ENCODE measurements at regions not wholly inside any gene's neighbourhood (a gene's known extent, or its start where the extent isn't known, plus 50 kb on each side); places are given as distances from the start of the nearest gene placed in this dataset.

- Histone ChIP-seq H3K36me3 (replicated peaks in 1 of 2; ENCODE audit: control extremely low read depth in 1 of 2, control insufficient read depth in 1 of 2, extremely low read depth in 1 of 2, insufficient read depth in 2 of 2, low read length in 1 of 2) (no peaks in the 10 kb centered on the region), H3K9me3 (ENCODE audit: control extremely low read depth in 1 of 3, control insufficient read depth in 2 of 3, insufficient read depth in 1 of 3, low read length in 2 of 3) (no peaks in the 10 kb centered on the region), H3K4me1 (ENCODE audit: control insufficient read depth in 2 of 2, insufficient read depth in 2 of 2, low read length in 2 of 2) (no peaks in the 10 kb centered on the region), H4K20me1 (ENCODE audit: control insufficient read depth, insufficient read depth, low read length, poor library complexity, severe bottlenecking) (no peaks in the 10 kb centered on the region), H3K79me2 (ENCODE audit: control insufficient read depth, insufficient read depth, low read length) (no peaks in the 10 kb centered on the region), H3K4me3 (ENCODE audit: control extremely low read depth in 1 of 5, extremely low read depth in 1 of 5, insufficient read depth in 1 of 5, low read depth in 2 of 5, low read length in 4 of 5) (no peak overlapping the region), H3K9ac (ENCODE audit: low read length) (no peak overlapping the region), H3K4me2 (replicated peaks; ENCODE audit: low read depth, low read length, poor library complexity, severe bottlenecking) (no peak overlapping the region), H2AFZ (ENCODE audit: insufficient read depth, low read depth, low read length, poor library complexity, severe bottlenecking) (no peak overlapping the region), H3K27ac (ENCODE audit: low read length in 2 of 2) (no peak overlapping the region), H3K27me3 (replicated peaks in 1 of 4; ENCODE audit: control extremely low read depth in 1 of 4, control insufficient read depth in 3 of 4, insufficient read depth in 4 of 4, low read length in 3 of 4) (no peaks in the 10 kb centered on the region)
- DNase-seq, result no peak
- CTCF ChIA-PET, result interaction anchor here (2.0 kb wide), 1 partner anchor 11 kb away, joined by 6 read pairs; no protein-coding TSS in a partner anchor
- Mint-ChIP-seq H3K4me3 (no peak overlapping the region), H3K27me3 (no peaks in the 10 kb centered on the region), H3K9me3 (ENCODE audit: insufficient read depth) (no peaks in the 10 kb centered on the region), H3K4me1 (no peaks in the 10 kb centered on the region), H3K27ac (no peak overlapping the region)
- no peak for TF ChIP-seq CTCF (IDR thresholded peaks at IDR 0.05)
- TF ChIP-seq EZH2 (IDR thresholded peaks at IDR 0.05; ENCODE audit: borderline replicate concordance, insufficient read depth, low read depth, low read length, poor library complexity, severe bottlenecking), result no peak
- WGBS (ENCODE audit: insufficient coverage), result no CpG with 5 or more reads among the region's 1 CpG
- intact Hi-C loops (cut with micrococcal nuclease), result no loop called here
- no peak for ATAC-seq (ENCODE audit: low read depth)
- POLR2A ChIA-PET, result no interaction called here
These were observed 168.0 kb upstream of the POU5F2 start for GRCh38 chr5:93909356-93909755.

- Histone ChIP-seq H3K9ac (ENCODE audit: low read length) (no peak overlapping the region), H3K4me3 (ENCODE audit: control extremely low read depth in 1 of 5, extremely low read depth in 1 of 5, insufficient read depth in 1 of 5, low read depth in 2 of 5, low read length in 4 of 5) (no peak overlapping the region), H3K4me1 (ENCODE audit: control insufficient read depth in 2 of 2, insufficient read depth in 2 of 2, low read length in 2 of 2) (no peaks in the 10 kb centered on the region), H3K27ac (ENCODE audit: low read length in 2 of 2) (no peak overlapping the region), H3K36me3 (replicated peaks in 1 of 2; ENCODE audit: control extremely low read depth in 1 of 2, control insufficient read depth in 1 of 2, extremely low read depth in 1 of 2, insufficient read depth in 2 of 2, low read length in 1 of 2) (no peaks in the 10 kb centered on the region), H3K27me3 (replicated peaks in 1 of 4; ENCODE audit: control extremely low read depth in 1 of 4, control insufficient read depth in 3 of 4, insufficient read depth in 4 of 4, low read length in 3 of 4) (no peaks in the 10 kb centered on the region), H3K9me3 (ENCODE audit: control extremely low read depth in 1 of 3, control insufficient read depth in 2 of 3, insufficient read depth in 1 of 3, low read length in 2 of 3) (no peaks in the 10 kb centered on the region), H3K79me2 (ENCODE audit: control insufficient read depth, insufficient read depth, low read length) (no peaks in the 10 kb centered on the region), H3K4me2 (replicated peaks; ENCODE audit: low read depth, low read length, poor library complexity, severe bottlenecking) (no peak overlapping the region), H2AFZ (ENCODE audit: insufficient read depth, low read depth, low read length, poor library complexity, severe bottlenecking) (no peak overlapping the region), H4K20me1 (ENCODE audit: control insufficient read depth, insufficient read depth, low read length, poor library complexity, severe bottlenecking) (no peaks in the 10 kb centered on the region)
- H3K9me3 Mint-ChIP-seq (ENCODE audit: insufficient read depth), result no peaks in the 10 kb centered on the region
- DNase-seq (no peak), ATAC-seq (ENCODE audit: low read depth) (no peak)
- no peaks in the 10 kb centered on the region for H3K27me3 Mint-ChIP-seq
- intact Hi-C loops (cut with micrococcal nuclease), result no loop called here
- no peaks in the 10 kb centered on the region for H3K4me1 Mint-ChIP-seq
- H3K27ac Mint-ChIP-seq, result no peak overlapping the region
- H3K4me3 Mint-ChIP-seq, result no peak overlapping the region
- ChIA-PET POLR2A (no interaction called here), CTCF (interaction anchor here (1.0 kb wide), 1 partner anchor 11 kb away, joined by 3 read pairs; no protein-coding TSS in a partner anchor)
- WGBS (ENCODE audit: insufficient coverage), result no CpG with 5 or more reads among the region's 1 CpG
- TF ChIP-seq EZH2 (IDR thresholded peaks at IDR 0.05; ENCODE audit: borderline replicate concordance, insufficient read depth, low read depth, low read length, poor library complexity, severe bottlenecking), result no peak
- TF ChIP-seq CTCF (IDR thresholded peaks at IDR 0.05), result no peak
These were observed 163.5 kb upstream of the POU5F2 start for GRCh38 chr5:93904917-93905316.

Data from B cell (primary cell).